ENCODE measurements at regions not wholly inside any gene's neighbourhood (a gene's known extent, or its start where the extent isn't known, plus 50 kb on each side); places are given as distances from the start of the nearest gene placed in this dataset.

- H3K4me3 Mint-ChIP-seq = no peak overlapping the region
- H3K27me3 Mint-ChIP-seq = no peaks in the 10 kb centered on the region
- H3K4me1 Mint-ChIP-seq = no peaks in the 10 kb centered on the region
- H3K9me3 Mint-ChIP-seq = peaks cover 7% of the 10 kb centered on the region
- no peak for DNase-seq
- CTCF ChIA-PET = no interaction called here
- no peak for TF ChIP-seq CTCF (IDR thresholded peaks at IDR 0.05)
- H3K36me3 Mint-ChIP-seq (ENCODE audit: low read depth) = no peaks in the 10 kb centered on the region
- ATAC-seq (ENCODE audit: low read depth) = no peak
- POLR2A ChIA-PET = no interaction called here
- H3K27ac Mint-ChIP-seq = no peak overlapping the region
- intact Hi-C loops (cut with micrococcal nuclease) = no loop called here
These were observed 971.0 kb downstream of the AMY1C start for GRCh38 chr1:104720741-104721140.

GRCh38 chr1:104726917-104727316 lies 977.2 kb downstream of the AMY1C start:
- no peak for ATAC-seq (ENCODE audit: low read depth)
- CTCF ChIA-PET = no interaction called here
- no peaks in the 10 kb centered on the region for H3K4me1 Mint-ChIP-seq
- POLR2A ChIA-PET = no interaction called here
- no peaks in the 10 kb centered on the region for H3K36me3 Mint-ChIP-seq (ENCODE audit: low read depth)
- TF ChIP-seq CTCF (IDR thresholded peaks at IDR 0.05) = no peak
- peaks cover 7% of the 10 kb centered on the region for H3K9me3 Mint-ChIP-seq
- no peak overlapping the region for H3K27ac Mint-ChIP-seq
- no peak overlapping the region for H3K4me3 Mint-ChIP-seq
- no peaks in the 10 kb centered on the region for H3K27me3 Mint-ChIP-seq
- DNase-seq = no peak
- intact Hi-C loops (cut with micrococcal nuclease) = no loop called here

- no peak for TF ChIP-seq CTCF (IDR thresholded peaks at IDR 0.05)
- ChIA-PET CTCF (no interaction called here), POLR2A (no interaction called here)
- Mint-ChIP-seq H3K27ac (no peak overlapping the region), H3K9me3 (no peaks in the 10 kb centered on the region), H3K4me3 (no peak overlapping the region), H3K4me1 (no peaks in the 10 kb centered on the region), H3K36me3 (ENCODE audit: low read depth) (no peaks in the 10 kb centered on the region), H3K27me3 (no peaks in the 10 kb centered on the region)
- intact Hi-C loops (cut with micrococcal nuclease) = no loop called here
- DNase-seq (no peak), ATAC-seq (ENCODE audit: low read depth) (no peak)
These were observed 984.2 kb downstream of the AMY1C start for GRCh38 chr1:104733866-104734265.

- Mint-ChIP-seq H3K9me3 (no peaks in the 10 kb centered on the region), H3K27me3 (no peaks in the 10 kb centered on the region), H3K4me1 (peaks cover 3% of the 10 kb centered on the region), H3K4me3 (no peak overlapping the region), H3K27ac (no peak overlapping the region), H3K36me3 (ENCODE audit: low read depth) (no peaks in the 10 kb centered on the region)
- ATAC-seq (ENCODE audit: low read depth) (no peak), DNase-seq (no peak)
- ChIA-PET CTCF (no interaction called here), POLR2A (no interaction called here)
- no peak for TF ChIP-seq CTCF (IDR thresholded peaks at IDR 0.05)
- intact Hi-C loops (cut with micrococcal nuclease) = loop anchor here (2.0 kb wide), 1 partner anchor 15 kb away; no protein-coding TSS in a partner anchor
These were observed 996.2 kb downstream of the AMY1C start for GRCh38 chr1:104745875-104746274.

GRCh38 chr1:104746994-104747393 lies 997.3 kb downstream of the AMY1C start:
- TF ChIP-seq CTCF (IDR thresholded peaks at IDR 0.05) = no peak
- no peak for DNase-seq
- no peaks in the 10 kb centered on the region for H3K27me3 Mint-ChIP-seq
- no peak overlapping the region for H3K27ac Mint-ChIP-seq
- no peak overlapping the region for H3K4me3 Mint-ChIP-seq
- no peaks in the 10 kb centered on the region for H3K9me3 Mint-ChIP-seq
- POLR2A ChIA-PET = no interaction called here
- no peaks in the 10 kb centered on the region for H3K36me3 Mint-ChIP-seq (ENCODE audit: low read depth)
- intact Hi-C loops (cut with micrococcal nuclease) = loop anchor here (2.0 kb wide), 1 partner anchor 14 kb away; no protein-coding TSS in a partner anchor
- peaks cover 6% of the 10 kb centered on the region for H3K4me1 Mint-ChIP-seq
- no peak for ATAC-seq (ENCODE audit: low read depth)
- CTCF ChIA-PET = no interaction called here

All from activated B cell treated with CpG ODN at 0.5 μM for 24 hours (primary cell).